ENCODE measurements at regions not wholly inside any gene's neighbourhood (a gene's known extent, or its start where the extent isn't known, plus 50 kb on each side); places are given as distances from the start of the nearest gene placed in this dataset.

GRCh38 chr5:125152044-125152443, 405.6 kb upstream of the ZNF608 start:
- DNase-seq (ENCODE audit: low spot score) (no peak), ATAC-seq (no peak)

- DNase-seq (ENCODE audit: low spot score) (no peak), ATAC-seq (no peak)
Measured at GRCh38 chr5:125152461-125153189, 406.2 kb upstream of the ZNF608 start.

GRCh38 chr5:125153231-125153630, 406.8 kb upstream of the ZNF608 start:
- DNase-seq (ENCODE audit: low spot score) (no peak), ATAC-seq (no peak)

- no peak for ATAC-seq
Measured at GRCh38 chr5:125154301-125155110, 408.1 kb upstream of the ZNF608 start.

GRCh38 chr5:125160787-125161502, 414.5 kb upstream of the ZNF608 start:
- DNase-seq (ENCODE audit: low spot score), result no peak
- no peak for ATAC-seq

More at GRCh38 chr5:125154301-125155110, 408.1 kb upstream of the ZNF608 start:
- DNase-seq (ENCODE audit: low spot score), result no peak

- ATAC-seq, result no peak
- DNase-seq (ENCODE audit: low spot score), result no peak
Measured at GRCh38 chr5:125162714-125163113, 416.3 kb upstream of the ZNF608 start.

GRCh38 chr5:125169396-125169795, 423.0 kb upstream of the ZNF608 start:
- no peak for DNase-seq (ENCODE audit: low spot score)

GRCh38 chr5:125171641-125172040, 425.2 kb upstream of the ZNF608 start:
- DNase-seq (ENCODE audit: low spot score) (no peak), ATAC-seq (no peak)

More at GRCh38 chr5:125169396-125169795, 423.0 kb upstream of the ZNF608 start:
- ATAC-seq, result no peak

GRCh38 chr5:125175348-125176004, 429.0 kb upstream of the ZNF608 start:
- ATAC-seq (no peak), DNase-seq (ENCODE audit: low spot score) (no peak)

- no peak for DNase-seq (ENCODE audit: low spot score)
Measured at GRCh38 chr5:125176005-125176390, 429.6 kb upstream of the ZNF608 start.

GRCh38 chr5:125177340-125177739, 430.9 kb upstream of the ZNF608 start:
- DNase-seq (ENCODE audit: low spot score) (no peak), ATAC-seq (no peak)

More at GRCh38 chr5:125176005-125176390, 429.6 kb upstream of the ZNF608 start:
- no peak for ATAC-seq

GRCh38 chr5:125179612-125180011, 433.2 kb upstream of the ZNF608 start:
- DNase-seq (ENCODE audit: low spot score) (no peak), ATAC-seq (no peak)

- no peak for ATAC-seq
- no peak for DNase-seq (ENCODE audit: low spot score)
Measured at GRCh38 chr5:125180231-125180829, 433.9 kb upstream of the ZNF608 start.

GRCh38 chr5:125181159-125181558, 434.7 kb upstream of the ZNF608 start:
- DNase-seq (ENCODE audit: low spot score) (no peak), ATAC-seq (no peak)

- no peak for ATAC-seq
- DNase-seq (ENCODE audit: low spot score), result no peak
Measured at GRCh38 chr5:125181955-125182354, 435.5 kb upstream of the ZNF608 start.

- no peak for ATAC-seq
- no peak for DNase-seq (ENCODE audit: low spot score)
Measured at GRCh38 chr5:125185740-125186139, 439.3 kb upstream of the ZNF608 start.

GRCh38 chr5:125186911-125187375, 440.5 kb upstream of the ZNF608 start:
- ATAC-seq (no peak), DNase-seq (ENCODE audit: low spot score) (no peak)

GRCh38 chr5:125189531-125189941, 443.1 kb upstream of the ZNF608 start:
- no peak for DNase-seq (ENCODE audit: low spot score)
- no peak for ATAC-seq

GRCh38 chr5:125190232-125191087, 444.0 kb upstream of the ZNF608 start:
- no peak for ATAC-seq
- no peak for DNase-seq (ENCODE audit: low spot score)

Data from left lobe of liver (tissue), 2 donors.